Panc1 (cell line): ENCODE measurements at regions not wholly inside any gene's neighbourhood (a gene's known extent, or its start where the extent isn't known, plus 50 kb on each side); places are given as distances from the start of the nearest gene placed in this dataset.
"Not testable (repeated sequence)": the region's sequence is repeated elsewhere in the genome, so short reads cannot be mapped to it uniquely, and the experiment has no call there.

Experiments
- POLR2AphosphoS5 ChIP-seq: IDR thresholded peaks from 2 replicates; pipeline ENCODE4 v1.6.1; 2012; ENCODE audit warnings: mild to moderate bottlenecking, low read depth, low read length, moderate library complexity
- SIN3A ChIP-seq: IDR thresholded peaks from 2 replicates; pipeline ENCODE4 v1.6.1; 2012; ENCODE audit warnings: low read depth, mild to moderate bottlenecking, low read length, moderate library complexity, borderline replicate concordance; ENCODE audit not compliant: insufficient read depth
- TCF7L2 ChIP-seq: IDR thresholded peaks from 2 replicates; pipeline ENCODE4 v1.6.1; 2011; ENCODE audit warnings: mild to moderate bottlenecking, low read depth, low read length, inconsistent platforms
- TF ChIP-seq, protein P1 (sequence below), 2 experiments: IDR thresholded peaks; 2 replicates each; pipeline ENCODE4 v1.6.1; 2011 to 2012; ENCODE audit warnings: low read depth in 2 of 2, control low read depth in 1 of 2, low read length in 1 of 2, mild to moderate bottlenecking in 1 of 2, moderate library complexity in 1 of 2; ENCODE audit not compliant: insufficient read depth in 1 of 2
- TF ChIP-seq, protein P2 (sequence below): fragments of 450-650 bp; IDR thresholded peaks from 2 replicates; pipeline ENCODE4 v1.5.1; 2017; ENCODE audit warnings: mild to moderate bottlenecking

DNA sequence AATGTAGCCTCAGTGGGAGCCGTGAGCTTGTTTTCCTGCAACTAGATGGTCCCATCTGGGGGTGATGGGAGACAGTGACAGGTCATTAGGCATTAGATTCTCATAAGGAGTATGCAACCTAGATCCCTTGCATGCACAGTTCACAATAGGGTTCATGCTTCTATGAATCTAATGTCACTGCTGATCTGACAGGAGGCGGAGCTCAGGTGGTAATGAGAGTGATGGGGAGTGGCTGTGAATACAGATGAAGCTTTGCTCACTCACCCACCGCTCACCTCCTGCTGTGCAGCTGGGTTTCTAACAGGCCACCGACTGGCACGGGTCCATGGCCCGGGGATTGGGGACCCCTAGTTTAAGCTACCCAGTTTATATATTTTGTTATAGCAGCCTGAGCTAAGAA is 100.2 kb downstream of the APOB start:
- TF ChIP-seq, protein P1, sequence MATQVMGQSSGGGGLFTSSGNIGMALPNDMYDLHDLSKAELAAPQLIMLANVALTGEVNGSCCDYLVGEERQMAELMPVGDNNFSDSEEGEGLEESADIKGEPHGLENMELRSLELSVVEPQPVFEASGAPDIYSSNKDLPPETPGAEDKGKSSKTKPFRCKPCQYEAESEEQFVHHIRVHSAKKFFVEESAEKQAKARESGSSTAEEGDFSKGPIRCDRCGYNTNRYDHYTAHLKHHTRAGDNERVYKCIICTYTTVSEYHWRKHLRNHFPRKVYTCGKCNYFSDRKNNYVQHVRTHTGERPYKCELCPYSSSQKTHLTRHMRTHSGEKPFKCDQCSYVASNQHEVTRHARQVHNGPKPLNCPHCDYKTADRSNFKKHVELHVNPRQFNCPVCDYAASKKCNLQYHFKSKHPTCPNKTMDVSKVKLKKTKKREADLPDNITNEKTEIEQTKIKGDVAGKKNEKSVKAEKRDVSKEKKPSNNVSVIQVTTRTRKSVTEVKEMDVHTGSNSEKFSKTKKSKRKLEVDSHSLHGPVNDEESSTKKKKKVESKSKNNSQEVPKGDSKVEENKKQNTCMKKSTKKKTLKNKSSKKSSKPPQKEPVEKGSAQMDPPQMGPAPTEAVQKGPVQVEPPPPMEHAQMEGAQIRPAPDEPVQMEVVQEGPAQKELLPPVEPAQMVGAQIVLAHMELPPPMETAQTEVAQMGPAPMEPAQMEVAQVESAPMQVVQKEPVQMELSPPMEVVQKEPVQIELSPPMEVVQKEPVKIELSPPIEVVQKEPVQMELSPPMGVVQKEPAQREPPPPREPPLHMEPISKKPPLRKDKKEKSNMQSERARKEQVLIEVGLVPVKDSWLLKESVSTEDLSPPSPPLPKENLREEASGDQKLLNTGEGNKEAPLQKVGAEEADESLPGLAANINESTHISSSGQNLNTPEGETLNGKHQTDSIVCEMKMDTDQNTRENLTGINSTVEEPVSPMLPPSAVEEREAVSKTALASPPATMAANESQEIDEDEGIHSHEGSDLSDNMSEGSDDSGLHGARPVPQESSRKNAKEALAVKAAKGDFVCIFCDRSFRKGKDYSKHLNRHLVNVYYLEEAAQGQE (IDR thresholded peaks at IDR 0.05; ENCODE audit: insufficient read depth in 1 of 2, low read depth in 2 of 2, low read length in 1 of 2), result not testable (repeated sequence)
- TF ChIP-seq, protein P2, sequence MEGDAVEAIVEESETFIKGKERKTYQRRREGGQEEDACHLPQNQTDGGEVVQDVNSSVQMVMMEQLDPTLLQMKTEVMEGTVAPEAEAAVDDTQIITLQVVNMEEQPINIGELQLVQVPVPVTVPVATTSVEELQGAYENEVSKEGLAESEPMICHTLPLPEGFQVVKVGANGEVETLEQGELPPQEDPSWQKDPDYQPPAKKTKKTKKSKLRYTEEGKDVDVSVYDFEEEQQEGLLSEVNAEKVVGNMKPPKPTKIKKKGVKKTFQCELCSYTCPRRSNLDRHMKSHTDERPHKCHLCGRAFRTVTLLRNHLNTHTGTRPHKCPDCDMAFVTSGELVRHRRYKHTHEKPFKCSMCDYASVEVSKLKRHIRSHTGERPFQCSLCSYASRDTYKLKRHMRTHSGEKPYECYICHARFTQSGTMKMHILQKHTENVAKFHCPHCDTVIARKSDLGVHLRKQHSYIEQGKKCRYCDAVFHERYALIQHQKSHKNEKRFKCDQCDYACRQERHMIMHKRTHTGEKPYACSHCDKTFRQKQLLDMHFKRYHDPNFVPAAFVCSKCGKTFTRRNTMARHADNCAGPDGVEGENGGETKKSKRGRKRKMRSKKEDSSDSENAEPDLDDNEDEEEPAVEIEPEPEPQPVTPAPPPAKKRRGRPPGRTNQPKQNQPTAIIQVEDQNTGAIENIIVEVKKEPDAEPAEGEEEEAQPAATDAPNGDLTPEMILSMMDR, result not testable (repeated sequence)
- not testable (repeated sequence) for TF ChIP-seq SIN3A, POLR2AphosphoS5, TCF7L2
